Neutrophil (primary cell): ENCODE measurements at regions not wholly inside any gene's neighbourhood (a gene's known extent, or its start where the extent isn't known, plus 50 kb on each side); places are given as distances from the start of the nearest gene placed in this dataset.

Source experiments
- H3K27ac ChIP-seq: fragments of 200-600 bp; sonication (generic); 2 replicates; pipeline ENCODE4 v1.5.1; 2016; ENCODE audit warnings: mild to moderate bottlenecking, moderate library complexity
- H3K27me3 ChIP-seq: fragments of 200-600 bp; sonication (generic); 2 replicates; pipeline ENCODE4 v1.6.0; 2016; ENCODE audit warnings: mild to moderate bottlenecking
- H3K36me3 ChIP-seq: fragments of 200-600 bp; sonication (generic); 2 replicates; pipeline ENCODE4 v1.5.1; 2017
- H3K4me1 ChIP-seq, 2 experiments: fragments of 200-600 bp in 1 of 2; sonication (generic) in 1 of 2; 1 replicate in 1 of 2; 2 replicates in 1 of 2; pipeline versions ENCODE4 v1.5.1 to v1.6.1; 2013 to 2016; ENCODE audit warnings: low read depth in 1 of 2, low read length in 1 of 2, mild to moderate bottlenecking in 1 of 2, moderate library complexity in 1 of 2; ENCODE audit not compliant: control insufficient read depth in 1 of 2, insufficient read depth in 1 of 2
- H3K4me3 ChIP-seq, 2 experiments: fragments of 200-600 bp in 1 of 2; sonication (generic) in 1 of 2; 1 replicate in 1 of 2; 2 replicates in 1 of 2; pipeline ENCODE4 v1.5.1; 2013 to 2016; ENCODE audit warnings: low read depth in 1 of 2, low read length in 1 of 2, mild to moderate bottlenecking in 1 of 2, moderate library complexity in 1 of 2
- H3K9me3 ChIP-seq: fragments of 200-600 bp; sonication (generic); 2 replicates; pipeline ENCODE4 v1.5.1; 2016
- CTCF ChIP-seq: fragments of 200-600 bp; sonication (generic); IDR thresholded peaks from 2 replicates; pipeline ENCODE4 v1.5.1; 2016; ENCODE audit warnings: antibody characterized with exemption

- Histone ChIP-seq H3K9me3 (no peaks in the 10 kb centered on the region), H3K27me3 (no peaks in the 10 kb centered on the region), H3K27ac (no peak overlapping the region), H3K4me3 (no peak overlapping the region), H3K4me1 (no peaks in the 10 kb centered on the region), H3K36me3 (no peaks in the 10 kb centered on the region)
- no peak for TF ChIP-seq CTCF
Measured at GRCh38 chr2:122445003-122445402, 689.6 kb downstream of the TSN start.

- Histone ChIP-seq H3K9me3 (no peaks in the 10 kb centered on the region), H3K4me1 (no peaks in the 10 kb centered on the region), H3K4me3 (no peak overlapping the region), H3K27me3 (no peaks in the 10 kb centered on the region), H3K27ac (no peak overlapping the region), H3K36me3 (no peaks in the 10 kb centered on the region)
- TF ChIP-seq CTCF = no peak
Measured at GRCh38 chr2:122446761-122447160, 691.3 kb downstream of the TSN start.

GRCh38 chr2:122447237-122447636 lies 691.8 kb downstream of the TSN start:
- Histone ChIP-seq H3K36me3 (no peaks in the 10 kb centered on the region), H3K4me1 (no peaks in the 10 kb centered on the region), H3K9me3 (no peaks in the 10 kb centered on the region), H3K4me3 (no peak overlapping the region), H3K27me3 (no peaks in the 10 kb centered on the region), H3K27ac (no peak overlapping the region)
- no peak for TF ChIP-seq CTCF

- H3K4me3 ChIP-seq = no peak overlapping the region
- no peaks in the 10 kb centered on the region for H3K4me1 ChIP-seq
- no peak for TF ChIP-seq CTCF
- no peak overlapping the region for H3K27ac ChIP-seq
- no peaks in the 10 kb centered on the region for H3K27me3 ChIP-seq
- no peaks in the 10 kb centered on the region for H3K36me3 ChIP-seq
- H3K9me3 ChIP-seq = no peaks in the 10 kb centered on the region
Measured at GRCh38 chr2:122451040-122451439, 695.6 kb downstream of the TSN start.

- no peak overlapping the region for H3K4me3 ChIP-seq
- no peak for TF ChIP-seq CTCF
Measured at GRCh38 chr2:122451697-122452096, 696.2 kb downstream of the TSN start.

GRCh38 chr2:122469147-122469546 lies 713.7 kb downstream of the TSN start:
- Histone ChIP-seq H3K4me3 (no peak overlapping the region), H3K27ac (no peak overlapping the region), H3K4me1 (no peaks in the 10 kb centered on the region), H3K9me3 (no peaks in the 10 kb centered on the region), H3K36me3 (no peaks in the 10 kb centered on the region), H3K27me3 (no peaks in the 10 kb centered on the region)
- no peak for TF ChIP-seq CTCF

More at GRCh38 chr2:122451697-122452096, 696.2 kb downstream of the TSN start:
- no peaks in the 10 kb centered on the region for H3K9me3 ChIP-seq
- H3K4me1 ChIP-seq = no peaks in the 10 kb centered on the region
- H3K27me3 ChIP-seq = no peaks in the 10 kb centered on the region
- H3K27ac ChIP-seq = no peak overlapping the region
- no peaks in the 10 kb centered on the region for H3K36me3 ChIP-seq
